ENCODE measurements at regions not wholly inside any gene's neighbourhood (a gene's known extent, or its start where the extent isn't known, plus 50 kb on each side); places are given as distances from the start of the nearest gene placed in this dataset.
"Not testable (repeated sequence)": the region's sequence is repeated elsewhere in the genome, so short reads cannot be mapped to it uniquely, and the experiment has no call there.

DNA sequence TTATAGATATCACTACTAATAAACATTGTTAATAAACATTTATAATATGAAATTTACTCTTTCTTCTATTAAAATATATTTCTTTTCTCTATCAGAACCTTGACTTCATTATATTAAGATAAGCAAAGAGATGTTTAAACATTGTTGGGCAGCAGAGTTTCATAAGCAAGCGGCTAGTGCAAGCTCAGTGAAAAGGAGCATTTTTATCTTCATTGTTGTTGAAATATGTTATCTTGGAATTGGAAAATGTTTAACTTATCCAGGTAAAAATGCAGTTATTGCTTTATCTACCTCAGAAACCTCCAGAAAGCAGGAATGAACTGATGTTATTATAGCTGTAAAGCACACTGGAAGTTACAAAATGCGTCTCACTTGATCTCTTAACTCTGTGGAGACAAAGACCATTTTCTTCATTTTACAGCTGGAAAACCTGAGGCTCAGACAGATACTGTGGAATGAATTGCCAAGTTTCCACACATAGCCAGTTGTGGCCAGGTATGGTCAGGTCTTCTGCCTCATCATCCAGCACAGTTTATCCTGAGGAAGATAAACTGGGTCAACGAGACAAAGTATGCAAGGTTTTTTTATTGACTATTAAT lies 934.6 kb upstream of the FAM98A start:
- no peaks in the 10 kb centered on the region for H3K36me3 Mint-ChIP-seq (ENCODE audit: insufficient read depth)
- TF ChIP-seq, protein P1, sequence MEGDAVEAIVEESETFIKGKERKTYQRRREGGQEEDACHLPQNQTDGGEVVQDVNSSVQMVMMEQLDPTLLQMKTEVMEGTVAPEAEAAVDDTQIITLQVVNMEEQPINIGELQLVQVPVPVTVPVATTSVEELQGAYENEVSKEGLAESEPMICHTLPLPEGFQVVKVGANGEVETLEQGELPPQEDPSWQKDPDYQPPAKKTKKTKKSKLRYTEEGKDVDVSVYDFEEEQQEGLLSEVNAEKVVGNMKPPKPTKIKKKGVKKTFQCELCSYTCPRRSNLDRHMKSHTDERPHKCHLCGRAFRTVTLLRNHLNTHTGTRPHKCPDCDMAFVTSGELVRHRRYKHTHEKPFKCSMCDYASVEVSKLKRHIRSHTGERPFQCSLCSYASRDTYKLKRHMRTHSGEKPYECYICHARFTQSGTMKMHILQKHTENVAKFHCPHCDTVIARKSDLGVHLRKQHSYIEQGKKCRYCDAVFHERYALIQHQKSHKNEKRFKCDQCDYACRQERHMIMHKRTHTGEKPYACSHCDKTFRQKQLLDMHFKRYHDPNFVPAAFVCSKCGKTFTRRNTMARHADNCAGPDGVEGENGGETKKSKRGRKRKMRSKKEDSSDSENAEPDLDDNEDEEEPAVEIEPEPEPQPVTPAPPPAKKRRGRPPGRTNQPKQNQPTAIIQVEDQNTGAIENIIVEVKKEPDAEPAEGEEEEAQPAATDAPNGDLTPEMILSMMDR (IDR thresholded peaks at IDR 0.05; ENCODE audit: unreplicated experiment): no peak
- no peak overlapping the region for H3K4me3 Mint-ChIP-seq (ENCODE audit: low read depth)
- H3K4me1 Mint-ChIP-seq (ENCODE audit: low read depth): peaks cover 20% of the 10 kb centered on the region
- H3K27me3 Mint-ChIP-seq: peaks cover 6% of the 10 kb centered on the region
- no peak overlapping the region for H3K27ac Mint-ChIP-seq
- peaks cover 6% of the 10 kb centered on the region for H3K9me3 Mint-ChIP-seq (ENCODE audit: low read depth)
- no peak for DNase-seq (ENCODE audit: low spot score, unreplicated experiment)

DNA sequence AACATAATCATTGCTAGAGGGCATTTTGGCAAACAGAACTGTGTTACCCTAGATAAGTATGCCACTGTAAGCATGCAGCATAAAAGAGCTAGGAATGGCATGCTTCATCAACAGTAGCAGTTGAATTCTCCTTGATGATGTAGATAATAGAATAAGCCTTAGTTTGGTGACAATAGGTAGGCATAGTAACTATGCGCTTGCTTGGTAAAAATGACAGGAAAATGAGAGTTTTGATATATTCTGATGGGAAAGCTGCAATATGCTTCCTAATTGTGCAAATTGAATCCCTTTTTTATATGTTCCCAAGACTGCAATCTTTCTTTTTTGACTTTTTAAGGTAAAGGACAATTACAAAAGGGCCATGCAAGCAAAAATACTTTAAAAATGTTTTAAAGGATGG lies 930.9 kb upstream of the FAM98A start:
- H3K4me1 Mint-ChIP-seq (ENCODE audit: low read depth): peaks cover 24% of the 10 kb centered on the region
- no peak for DNase-seq (ENCODE audit: low spot score, unreplicated experiment)
- H3K27me3 Mint-ChIP-seq: peaks cover 6% of the 10 kb centered on the region
- no peaks in the 10 kb centered on the region for H3K36me3 Mint-ChIP-seq (ENCODE audit: insufficient read depth)
- TF ChIP-seq, protein P1 (IDR thresholded peaks at IDR 0.05; ENCODE audit: unreplicated experiment): no peak
- no peak overlapping the region for H3K27ac Mint-ChIP-seq
- H3K4me3 Mint-ChIP-seq (ENCODE audit: low read depth): no peak overlapping the region
- H3K9me3 Mint-ChIP-seq (ENCODE audit: low read depth): no peaks in the 10 kb centered on the region

DNA sequence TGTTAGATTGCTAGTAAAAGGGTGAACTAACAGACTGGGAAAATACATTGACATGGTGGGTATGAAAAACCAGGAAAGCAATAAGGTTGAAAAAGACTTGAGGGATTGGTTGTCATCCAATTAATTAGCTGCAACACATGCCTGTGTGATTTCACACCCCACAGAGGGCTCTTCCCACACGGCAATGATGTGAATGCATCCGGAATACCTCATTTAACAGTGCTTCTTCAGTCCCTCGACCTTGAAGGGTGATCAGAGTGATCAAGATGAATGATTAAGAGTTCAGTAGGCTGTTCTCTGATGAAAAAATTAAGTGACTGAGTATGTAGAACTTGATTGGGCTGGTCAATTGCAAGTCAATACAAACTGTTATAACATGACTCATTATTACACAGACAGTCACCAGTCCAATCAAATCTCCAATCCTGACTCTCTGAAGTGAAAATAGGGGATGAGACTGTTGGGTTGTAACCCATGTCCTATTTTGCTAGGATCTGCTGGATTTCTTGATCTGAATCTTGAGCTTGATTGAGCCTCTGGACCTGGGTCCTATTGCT lies 924.9 kb upstream of the FAM98A start:
- H3K27me3 Mint-ChIP-seq: peaks cover 3% of the 10 kb centered on the region
- H3K9me3 Mint-ChIP-seq (ENCODE audit: low read depth): peaks cover 8% of the 10 kb centered on the region
- TF ChIP-seq, protein P1 (IDR thresholded peaks at IDR 0.05; ENCODE audit: unreplicated experiment): no peak
- peaks cover 4% of the 10 kb centered on the region for H3K4me1 Mint-ChIP-seq (ENCODE audit: low read depth)
- no peaks in the 10 kb centered on the region for H3K36me3 Mint-ChIP-seq (ENCODE audit: insufficient read depth)
- H3K27ac Mint-ChIP-seq: no peak overlapping the region
- H3K4me3 Mint-ChIP-seq (ENCODE audit: low read depth): no peak overlapping the region
- no peak for DNase-seq (ENCODE audit: low spot score, unreplicated experiment)

DNA sequence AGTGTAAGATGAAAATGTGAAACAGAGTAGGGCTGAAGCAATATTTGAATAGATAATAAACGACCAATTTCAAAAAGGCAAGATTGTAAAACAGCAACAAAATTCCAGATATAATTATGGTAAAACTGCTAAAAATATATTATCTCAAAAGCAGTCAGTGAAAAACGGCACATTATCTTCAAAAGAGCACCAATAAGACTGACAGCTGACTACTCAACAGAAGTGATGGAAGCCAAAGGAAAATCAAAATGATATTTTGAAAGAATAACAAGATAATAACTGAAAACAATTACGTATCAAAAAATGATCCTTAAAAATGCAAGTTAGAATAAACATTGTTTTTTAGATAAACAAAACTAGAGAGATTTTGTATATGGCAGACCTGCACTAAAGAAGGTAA lies 920.6 kb upstream of the FAM98A start:
- Mint-ChIP-seq H3K27me3 (no peaks in the 10 kb centered on the region), H3K36me3 (ENCODE audit: insufficient read depth) (no peaks in the 10 kb centered on the region), H3K4me3 (ENCODE audit: low read depth) (no peak overlapping the region), H3K27ac (no peak overlapping the region), H3K9me3 (ENCODE audit: low read depth) (peaks cover 11% of the 10 kb centered on the region), H3K4me1 (ENCODE audit: low read depth) (no peaks in the 10 kb centered on the region)
- DNase-seq (ENCODE audit: low spot score, unreplicated experiment): no peak
- TF ChIP-seq, protein P1 (IDR thresholded peaks at IDR 0.05; ENCODE audit: unreplicated experiment): no peak

DNA sequence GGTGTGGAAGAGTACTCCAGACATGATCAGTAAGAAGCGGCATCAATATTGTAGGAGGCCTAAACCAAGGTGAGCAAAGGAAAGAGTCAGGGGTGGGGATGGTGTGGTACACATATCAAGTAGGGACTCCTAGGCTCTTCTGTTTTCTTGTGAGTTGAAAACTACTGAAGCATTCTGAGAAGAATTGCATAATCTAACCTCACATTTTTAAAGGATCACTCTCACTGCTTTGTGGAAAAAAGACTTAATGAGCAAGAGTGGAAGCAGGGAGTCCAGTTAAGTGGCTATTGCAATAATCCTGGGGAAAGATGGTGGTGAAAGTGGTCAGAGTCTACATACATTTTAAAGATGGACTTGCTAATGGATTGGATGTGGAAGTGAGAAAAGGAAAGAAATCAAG lies 899.5 kb upstream of the FAM98A start:
- DNase-seq (ENCODE audit: low spot score, unreplicated experiment): no peak
- Mint-ChIP-seq H3K27me3 (no peaks in the 10 kb centered on the region), H3K4me3 (ENCODE audit: low read depth) (no peak overlapping the region), H3K27ac (no peak overlapping the region), H3K9me3 (ENCODE audit: low read depth) (no peaks in the 10 kb centered on the region), H3K36me3 (ENCODE audit: insufficient read depth) (no peaks in the 10 kb centered on the region), H3K4me1 (ENCODE audit: low read depth) (no peaks in the 10 kb centered on the region)
- TF ChIP-seq, protein P1 (IDR thresholded peaks at IDR 0.05; ENCODE audit: unreplicated experiment): no peak

DNA sequence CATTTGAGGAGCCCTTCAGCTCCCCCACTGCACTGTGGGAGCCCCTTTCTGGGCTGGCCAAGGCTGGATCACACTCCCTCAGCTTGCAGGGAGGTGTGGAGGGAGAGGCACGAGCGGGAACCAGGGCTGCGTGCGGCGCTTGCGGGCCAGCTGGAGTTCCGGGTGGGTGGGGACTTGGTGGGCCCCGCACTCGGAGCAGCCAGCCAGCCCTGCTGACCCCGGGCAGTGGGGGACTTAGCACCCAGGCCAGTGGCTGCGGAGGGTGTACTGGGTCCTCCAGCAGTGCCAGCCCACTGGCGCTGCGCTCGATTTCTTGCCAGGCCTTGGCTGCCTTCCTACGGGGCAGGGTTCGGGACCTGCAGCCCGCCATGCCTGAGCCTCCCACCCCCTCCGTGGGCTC lies 895.1 kb upstream of the FAM98A start:
- H3K27me3 Mint-ChIP-seq; H3K27ac Mint-ChIP-seq; H3K4me3 Mint-ChIP-seq (ENCODE audit: low read depth); H3K9me3 Mint-ChIP-seq (ENCODE audit: low read depth); H3K4me1 Mint-ChIP-seq (ENCODE audit: low read depth); H3K36me3 Mint-ChIP-seq (ENCODE audit: insufficient read depth); DNase-seq (ENCODE audit: low spot score, unreplicated experiment): not testable (repeated sequence)
